SK-N-SH (cell line): ENCODE measurements at regions not wholly inside any gene's neighbourhood (a gene's known extent, or its start where the extent isn't known, plus 50 kb on each side); places are given as distances from the start of the nearest gene placed in this dataset.
A peak's percentile ranks its signal among the peaks of the same experiment; 100 is the strongest.

Experiments
- CTCF ChIA-PET: fragments of 300-600, 350-600 bp; formaldehyde crosslinking; extraction: SDS; loops from one replicate; lab custom pipeline; 2021; lab: Yijun Ruan, JAX
- POLR2A ChIA-PET: fragments of 350-600 bp; sonication (Branson Sonifier 250); formaldehyde crosslinking; extraction: SDS; loops from one replicate; lab custom pipeline; 2020; ENCODE audit warnings: antibody characterized with exemption, inconsistent platforms; lab: Yijun Ruan, JAX
- DNase-seq: peaks from one replicate; pipeline ENCODE4 v3.0.0; 2012
- H2AFZ ChIP-seq: fragments of 200-600 bp; sonication (generic); 2 replicates; pipeline ENCODE4 v1.8.1; 2016; ENCODE audit warnings: antibody characterized with exemption, mild to moderate bottlenecking, low read depth
- H3F3A ChIP-seq: fragments of 200-600 bp; sonication (generic); replicated peaks from 2 replicates; pipeline ENCODE3; 2016; ENCODE audit warnings: antibody characterized with exemption, mild to moderate bottlenecking; ENCODE audit not compliant: insufficient read depth
- H3K27ac ChIP-seq, 2 experiments: fragments of 200-500 bp in 1 of 2; fragments of 200-600 bp in 1 of 2; sonication (Bioruptor generic) in 1 of 2; sonication (generic), shearing (Covaris generic) in 1 of 2; 2 replicates each; pipeline versions ENCODE4 v1.5.1 to v1.6.1; 2014 to 2016; ENCODE audit warnings: low read depth in 2 of 2, inconsistent platforms in 1 of 2, low read length in 1 of 2, mild to moderate bottlenecking in 1 of 2, mixed read lengths in 1 of 2
- H3K27me3 ChIP-seq: fragments of 200-600 bp; sonication (generic), shearing (Covaris generic); 2 replicates; pipeline ENCODE4 v1.6.1; 2016; ENCODE audit warnings: mixed run types; ENCODE audit not compliant: insufficient read depth
- H3K36me3 ChIP-seq, 2 experiments: fragments of 200-500 bp in 1 of 2; fragments of 200-600 bp in 1 of 2; sonication (Bioruptor generic) in 1 of 2; sonication (generic) in 1 of 2; replicated peaks in 1 of 2; 2 replicates each; pipeline versions ENCODE3 to v1.5.1; 2014 to 2016; ENCODE audit warnings: low read length in 1 of 2, mild to moderate bottlenecking in 1 of 2; ENCODE audit not compliant: insufficient read depth in 2 of 2, control insufficient read depth in 1 of 2
- H3K4me1 ChIP-seq, 2 experiments: fragments of 200-500 bp in 1 of 2; fragments of 200-600 bp in 1 of 2; sonication (Bioruptor generic) in 1 of 2; sonication (generic), shearing (Covaris generic) in 1 of 2; 2 replicates each; pipeline versions ENCODE4 v1.5.1 to v1.6.1; 2014 to 2016; ENCODE audit warnings: low read depth in 1 of 2, low read length in 1 of 2, mixed run types in 1 of 2; ENCODE audit not compliant: insufficient read depth in 2 of 2, control insufficient read depth in 1 of 2
- H3K4me2 ChIP-seq: fragments of 200-600 bp; sonication (generic), shearing (Covaris generic); 2 replicates; pipeline ENCODE4 v1.6.1; 2017; ENCODE audit warnings: mixed run types
- H3K4me3 ChIP-seq, 2 experiments: fragments of 200-500 bp in 1 of 2; fragments of 200-600 bp in 1 of 2; sonication (Bioruptor generic) in 1 of 2; sonication (generic), shearing (Covaris generic) in 1 of 2; 2 replicates each; pipeline versions ENCODE4 v1.5.1 to v1.8.1; 2014 to 2016; ENCODE audit warnings: low read depth in 2 of 2, inconsistent platforms in 1 of 2, low read length in 1 of 2, mild to moderate bottlenecking in 1 of 2, mixed read lengths in 1 of 2, moderate library complexity in 1 of 2
- H3K79me2 ChIP-seq: fragments of 200-600 bp; sonication (generic); 2 replicates; pipeline ENCODE4 v1.8.1; 2017; ENCODE audit warnings: mild to moderate bottlenecking; ENCODE audit not compliant: insufficient read depth
- H3K9ac ChIP-seq: fragments of 200-600 bp; sonication (generic); 2 replicates; pipeline ENCODE4 v1.6.1; 2017; ENCODE audit warnings: mixed run types
- H3K9me2 ChIP-seq: fragments of 200-600 bp; sonication (generic); 2 replicates; pipeline ENCODE4 v1.6.1; 2017; ENCODE audit warnings: mixed run types
- H3K9me3 ChIP-seq: fragments of 200-600 bp; sonication (generic); 2 replicates; pipeline ENCODE4 v1.6.1; 2017; ENCODE audit warnings: mixed run types, mild to moderate bottlenecking, moderate library complexity
- H4K20me1 ChIP-seq: fragments of 200-600 bp; sonication (generic); 2 replicates; pipeline ENCODE4 v1.6.1; 2017; ENCODE audit warnings: mild to moderate bottlenecking, mixed run types; ENCODE audit not compliant: insufficient read depth
- CTCF ChIP-seq: fragments of 200-600 bp; sonication (generic); IDR thresholded peaks from 2 replicates; pipeline ENCODE4 v1.6.1; 2017; ENCODE audit warnings: antibody characterized with exemption, mild to moderate bottlenecking, moderate library complexity
- EP300 ChIP-seq, 2 experiments: IDR thresholded peaks; 2 replicates each; pipeline versions ENCODE4 v1.4.0 to v1.6.1; 2012; ENCODE audit warnings: borderline replicate concordance in 1 of 2, low read depth in 1 of 2, low read length in 1 of 2
- EZH2phosphoT487 ChIP-seq: fragments of 200-600 bp; sonication (generic); IDR thresholded peaks from 2 replicates; pipeline ENCODE4 v1.6.1; 2017; ENCODE audit warnings: low read depth, mixed run types, mild to moderate bottlenecking, antibody characterized with exemption, moderate library complexity, borderline replicate concordance
- FOSL2 ChIP-seq: IDR thresholded peaks from 2 replicates; pipeline ENCODE4 v1.4.0; 2012; ENCODE audit warnings: low read depth, mild to moderate bottlenecking, moderate library complexity, borderline replicate concordance
- FOXJ3 ChIP-seq: sonication (generic); formaldehyde crosslinking; IDR thresholded peaks from 2 replicates; pipeline ENCODE4 v1.5.1; 2020; ENCODE audit warnings: mild to moderate bottlenecking, missing genetic modification reagents
- GABPA ChIP-seq: IDR thresholded peaks from 2 replicates; pipeline ENCODE4 v1.4.0; 2012; ENCODE audit warnings: low read depth, mild to moderate bottlenecking
- GATA2 ChIP-seq: sonication (generic); formaldehyde crosslinking; IDR thresholded peaks from 2 replicates; pipeline ENCODE4 v1.5.0; 2020; ENCODE audit warnings: mild to moderate bottlenecking, missing genetic modification reagents
- MAX ChIP-seq: IDR thresholded peaks from 2 replicates; pipeline ENCODE4 v1.4.0; 2012; ENCODE audit warnings: low read depth
- MEF2A ChIP-seq: IDR thresholded peaks from 2 replicates; pipeline ENCODE4 v1.4.0; 2012; ENCODE audit warnings: low read depth, borderline replicate concordance
- MXI1 ChIP-seq: IDR thresholded peaks from 2 replicates; pipeline ENCODE4 v1.6.1; 2012; ENCODE audit warnings: mild to moderate bottlenecking, low read depth, low read length, improper control_type of control experiment
- NFIC ChIP-seq: IDR thresholded peaks from 2 replicates; pipeline ENCODE4 v1.4.0; 2012; ENCODE audit warnings: borderline replicate concordance
- POLR2AphosphoS5 ChIP-seq: IDR thresholded peaks from 2 replicates; pipeline ENCODE4 v1.6.1; 2012; ENCODE audit warnings: low read depth, low read length
- RCOR1 ChIP-seq: fragments of 150-350 bp; IDR thresholded peaks from 2 replicates; pipeline ENCODE4 v1.6.1; 2017; ENCODE audit warnings: antibody characterized with exemption, low read length
- RXRA ChIP-seq: IDR thresholded peaks from 2 replicates; pipeline ENCODE4 v1.4.0; 2012; ENCODE audit warnings: low read depth, mild to moderate bottlenecking, borderline replicate concordance
- SMC3 ChIP-seq: IDR thresholded peaks from 2 replicates; pipeline ENCODE4 v1.6.1; 2012; ENCODE audit warnings: low read depth, low read length, improper control_type of control experiment
- TAF1 ChIP-seq: IDR thresholded peaks from 2 replicates; pipeline ENCODE4 v1.6.1; 2012; ENCODE audit warnings: low read depth, mild to moderate bottlenecking, low read length, moderate library complexity, borderline replicate concordance
- TCF12 ChIP-seq: IDR thresholded peaks from 2 replicates; pipeline ENCODE4 v1.4.0; 2012
- USF2 ChIP-seq: fragments of 150-350 bp; IDR thresholded peaks from 2 replicates; pipeline ENCODE4 v1.6.1; 2017; ENCODE audit warnings: antibody characterized with exemption, low read length, low read depth, borderline replicate concordance
- YY1 ChIP-seq: IDR thresholded peaks from 2 replicates; pipeline ENCODE4 v1.4.0; 2012; ENCODE audit warnings: low read depth, mild to moderate bottlenecking
- ZBTB33 ChIP-seq: IDR thresholded peaks from 2 replicates; pipeline ENCODE4 v1.4.0; 2012; ENCODE audit warnings: low read depth, borderline replicate concordance
- WGBS: methylation state at CpG from one replicate; pipeline ENCODE4 v1.1.6; 2017; ENCODE audit warnings: low lambda C conversion rate; 5-methylcytosine and 5-hydroxymethylcytosine counted together

- TF ChIP-seq GATA2 (CRISPR knock-in tag) (no peak), MEF2A (no peak), MAX (peak; percentile 93), MXI1 (peak; percentile 97), NFIC (peak; percentile 71), GABPA (no peak), EZH2phosphoT487 (no peak), YY1 (no peak), USF2 (no peak), FOXJ3 (CRISPR knock-in tag) (peak; percentile 86), EP300 (IDR thresholded peaks at IDR 0.05; ENCODE audit: borderline replicate concordance in 1 of 2, low read depth in 1 of 2, low read length in 1 of 2) (peak in 1 of 2 experiments; percentile 70; a peak in 2 of 4 replicates), TAF1 (no peak)
- TF ChIP-seq, all 33 proteins: peak for 12
These were observed 110.7 kb downstream of the BTG1 start (continued) for GRCh38 chr12:92034858-92035401.

GRCh38 chr12:92034083-92034482 is 111.6 kb downstream of the BTG1 start:
- no peaks in the 10 kb centered on the region for H3K36me3 ChIP-seq
- no peak overlapping the region; a peak in 1 of 4 replicates for H3K27ac ChIP-seq
- no peak overlapping the region for H3K4me2 ChIP-seq
- H3K4me1 ChIP-seq = peaks cover 17 to 41% of the 10 kb centered on the region in 2 experiments; a peak in 3 of 4 replicates
- CTCF ChIA-PET = interaction anchor here (0.7 to 0.9 kb wide), 2 partner anchors 11 to 110 kb away, joined by 3 read pairs; no protein-coding TSS in a partner anchor
- DNase-seq = no peak
- H2AFZ ChIP-seq = no peak overlapping the region
- no peaks in the 10 kb centered on the region for H4K20me1 ChIP-seq
- no peaks in the 10 kb centered on the region for H3K9me2 ChIP-seq
- WGBS = 92% methylated on average over 2 of the region's 2 CpGs
- no peak overlapping the region for H3K9ac ChIP-seq
- TF ChIP-seq EZH2phosphoT487 (no peak), SMC3 (no peak), TCF12 (no peak)
- TF ChIP-seq, all 33 proteins: peak for 0
- POLR2A ChIA-PET = no interaction called here
- no peak overlapping the region for H3K4me3 ChIP-seq
- H3K27me3 ChIP-seq = no peaks in the 10 kb centered on the region
- no peaks in the 10 kb centered on the region for H3F3A ChIP-seq
- no peaks in the 10 kb centered on the region for H3K79me2 ChIP-seq
- no peaks in the 10 kb centered on the region for H3K9me3 ChIP-seq

GRCh38 chr12:92032965-92033364 is 112.7 kb downstream of the BTG1 start:
- H4K20me1 ChIP-seq = no peaks in the 10 kb centered on the region
- no peak overlapping the region for H3K27ac ChIP-seq
- H3K4me3 ChIP-seq = no peak overlapping the region
- H3K4me1 ChIP-seq = peaks cover 22 to 34% of the 10 kb centered on the region in 2 experiments
- H3K27me3 ChIP-seq = no peaks in the 10 kb centered on the region
- no peak for DNase-seq
- ChIA-PET POLR2A (no interaction called here), CTCF (interaction anchor here (1.5 kb wide), 1 partner anchor 221 kb away, joined by 4 read pairs; no protein-coding TSS in a partner anchor)
- no peaks in the 10 kb centered on the region for H3K9me2 ChIP-seq
- H3K4me2 ChIP-seq = no peak overlapping the region
- H3K36me3 ChIP-seq = no peaks in the 10 kb centered on the region
- no peaks in the 10 kb centered on the region for H3K9me3 ChIP-seq
- 89% methylated on average over 3 of the region's 3 CpGs for WGBS
- no peak overlapping the region for H2AFZ ChIP-seq
- no peaks in the 10 kb centered on the region for H3F3A ChIP-seq
- H3K9ac ChIP-seq = no peak overlapping the region
- H3K79me2 ChIP-seq = no peaks in the 10 kb centered on the region
- no peak for TF ChIP-seq YY1
- TF ChIP-seq MEF2A = no peak
- TF ChIP-seq FOXJ3 (CRISPR knock-in tag) = no peak
- TF ChIP-seq CTCF = no peak
- no peak for TF ChIP-seq POLR2AphosphoS5
- TF ChIP-seq RCOR1 = no peak
- TF ChIP-seq EP300 (IDR thresholded peaks at IDR 0.05; ENCODE audit: borderline replicate concordance in 1 of 2, low read depth in 1 of 2, low read length in 1 of 2) = no peak
- TF ChIP-seq GABPA = no peak
- no peak for TF ChIP-seq RXRA
- TF ChIP-seq FOSL2 = no peak
- no peak for TF ChIP-seq ZBTB33
